Fibroblast of gingiva (primary cell): ENCODE measurements at regions not wholly inside any gene's neighbourhood (a gene's known extent, or its start where the extent isn't known, plus 50 kb on each side); places are given as distances from the start of the nearest gene placed in this dataset.

ENCODE experiments used
- DNase-seq: peaks from one replicate; pipeline ENCODE4 v3.0.0-alpha.2; 2011; ENCODE audit warnings: low read depth

DNA sequence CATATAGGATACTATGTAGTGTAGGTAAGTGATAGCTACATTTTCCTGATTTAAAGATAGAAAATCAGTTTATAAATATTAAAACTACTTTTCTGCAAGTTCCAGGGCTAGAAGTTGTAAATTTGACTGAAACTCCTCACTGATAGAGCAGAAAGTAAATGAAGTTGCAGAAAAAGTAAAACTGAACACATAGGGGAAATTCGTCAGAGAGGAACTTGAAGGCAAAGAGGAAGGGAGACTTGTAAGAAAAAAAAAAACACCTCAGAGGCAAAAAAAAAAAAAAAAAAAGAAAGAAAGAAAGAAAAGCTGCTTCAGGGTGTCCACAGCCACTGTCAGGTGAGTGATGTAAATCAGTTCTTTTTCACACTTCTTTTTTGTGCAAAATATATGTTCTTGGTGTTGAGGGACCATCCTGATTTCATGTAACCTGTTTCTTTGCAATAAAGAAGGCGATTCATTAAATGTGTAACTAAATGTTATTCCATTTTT lies 336.2 kb upstream of the ZNF462 start:
- DNase-seq: no peak

DNA sequence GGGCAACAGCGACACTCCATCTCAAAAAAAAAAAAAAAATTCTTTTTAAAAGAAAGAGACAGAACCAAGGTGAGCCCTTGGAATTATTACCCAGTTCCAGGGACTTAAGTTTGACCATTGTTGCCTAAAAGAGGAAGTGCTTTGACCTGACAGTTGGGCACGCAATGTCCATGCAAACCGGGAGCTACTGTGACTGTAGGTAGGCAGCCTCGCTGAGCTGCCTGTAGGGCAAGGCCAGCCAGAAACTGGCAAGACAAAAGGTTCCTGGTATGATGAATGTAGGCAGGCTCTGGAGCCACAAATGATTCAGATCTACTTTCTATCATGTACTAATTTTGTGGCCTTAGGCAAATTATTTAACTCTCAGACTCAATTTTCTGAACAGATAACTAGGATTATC lies 334.8 kb upstream of the ZNF462 start:
- DNase-seq: no peak

DNA sequence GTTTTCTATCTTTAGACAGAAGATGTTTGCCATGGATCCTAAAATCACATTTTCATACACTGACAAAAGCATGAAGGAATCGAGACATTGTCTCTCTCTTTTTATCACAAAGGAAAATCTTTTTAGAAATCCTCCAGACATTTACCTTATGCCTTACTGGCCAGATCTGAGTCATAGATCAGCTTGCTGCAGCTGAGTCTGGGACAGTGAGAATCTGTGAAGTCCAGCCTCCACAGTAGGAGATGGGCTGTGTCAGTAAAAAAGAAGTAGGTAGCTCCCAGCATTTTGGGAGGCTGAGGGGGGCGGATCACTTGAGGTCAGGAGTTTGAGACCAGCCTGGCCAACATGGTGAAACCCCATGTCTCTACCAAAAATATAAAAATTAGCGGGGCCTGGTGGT lies 333.4 kb upstream of the ZNF462 start:
- DNase-seq: no peak

DNA sequence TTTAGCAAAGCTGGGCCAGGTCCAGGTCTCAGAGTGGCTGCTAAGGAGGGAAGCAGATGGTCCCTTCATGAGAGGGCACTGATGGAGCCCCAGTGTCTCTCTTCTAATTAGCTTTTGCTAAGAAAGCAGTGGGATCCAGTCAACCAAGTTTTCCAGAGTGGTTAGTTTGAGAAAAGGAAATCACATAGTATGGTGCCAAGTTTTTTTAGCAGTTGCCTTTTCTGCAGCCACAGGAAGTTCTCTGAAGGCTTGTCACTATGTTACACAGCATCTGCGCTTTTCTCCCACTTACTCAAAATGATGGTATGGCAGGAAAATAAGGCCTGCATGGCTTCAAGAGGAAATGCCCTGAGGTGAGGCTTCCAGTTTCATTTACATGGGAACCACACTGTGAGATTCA lies 331.5 kb upstream of the ZNF462 start:
- DNase-seq: no peak

DNA sequence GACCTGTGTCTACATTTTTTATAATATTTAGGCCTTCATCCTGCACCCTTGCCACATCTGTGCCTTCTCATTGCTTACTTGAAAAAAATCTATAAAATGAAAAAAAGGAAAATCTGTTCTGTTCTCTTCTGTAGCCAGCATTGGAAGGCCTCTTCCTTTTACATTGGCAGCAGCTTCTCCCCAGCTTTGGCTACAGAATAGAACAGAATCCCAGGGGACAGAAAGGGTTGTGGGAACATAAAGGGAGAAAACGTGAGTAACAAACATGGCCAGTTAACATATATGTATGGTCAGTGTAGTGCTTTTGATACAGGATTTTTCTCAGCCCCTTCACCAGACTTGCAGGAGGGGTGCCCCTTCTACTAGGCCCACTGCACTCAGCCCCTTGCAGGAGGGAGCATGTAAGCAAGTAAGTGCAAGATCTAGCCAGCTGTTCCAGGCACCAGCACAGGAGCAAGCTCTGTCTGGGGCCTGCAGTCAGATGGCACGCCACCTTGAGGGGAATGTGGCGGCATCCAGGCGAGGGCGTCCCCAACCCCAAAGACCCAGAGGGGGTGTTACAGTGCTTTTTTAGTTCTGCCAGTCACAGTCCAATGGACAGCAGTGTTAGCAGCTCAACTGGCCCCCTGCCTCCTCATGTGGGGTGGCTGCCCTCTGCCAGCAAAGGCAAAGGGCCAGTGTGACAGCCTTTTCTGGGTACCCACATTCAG lies 330.5 kb upstream of the ZNF462 start:
- DNase-seq: no peak

DNA sequence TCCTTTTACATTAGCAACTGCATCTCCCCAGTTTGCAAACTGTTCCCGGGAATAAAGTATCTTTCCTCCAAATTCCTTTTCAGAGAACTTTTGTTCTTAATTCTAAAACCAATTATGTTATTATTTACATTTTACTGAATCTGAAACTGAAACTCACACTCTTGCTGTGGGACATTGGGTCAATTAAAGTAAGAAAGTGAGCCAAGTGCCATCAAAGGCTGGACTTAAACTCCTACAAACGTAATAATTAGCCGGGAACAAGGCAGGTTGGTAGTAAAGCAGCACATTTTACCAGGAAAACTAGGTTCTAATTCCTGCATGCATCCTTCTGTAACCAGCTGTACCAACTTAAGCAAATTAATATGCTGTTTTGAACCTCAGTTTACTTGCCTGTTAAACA lies 328.2 kb upstream of the ZNF462 start:
- no peak for DNase-seq

DNA sequence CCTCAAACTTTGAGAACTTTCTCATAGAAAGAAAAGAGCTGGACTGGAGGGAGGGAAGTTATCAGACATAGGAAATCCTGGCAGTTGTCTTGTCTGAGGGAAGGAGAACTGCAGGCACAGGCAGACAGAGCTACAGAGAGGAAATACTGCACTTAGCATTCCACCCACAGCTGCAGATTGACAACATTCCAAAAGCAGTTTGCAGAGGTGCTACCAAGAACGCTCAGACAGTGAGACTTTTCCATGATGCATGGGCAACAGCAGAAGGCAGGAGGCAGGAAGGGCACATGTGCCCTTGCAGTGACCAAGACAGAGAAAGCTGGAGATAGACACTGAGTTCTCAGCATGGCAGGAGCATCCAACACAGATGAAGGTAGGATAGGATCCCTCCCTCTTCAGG lies 327.5 kb upstream of the ZNF462 start:
- no peak for DNase-seq

DNA sequence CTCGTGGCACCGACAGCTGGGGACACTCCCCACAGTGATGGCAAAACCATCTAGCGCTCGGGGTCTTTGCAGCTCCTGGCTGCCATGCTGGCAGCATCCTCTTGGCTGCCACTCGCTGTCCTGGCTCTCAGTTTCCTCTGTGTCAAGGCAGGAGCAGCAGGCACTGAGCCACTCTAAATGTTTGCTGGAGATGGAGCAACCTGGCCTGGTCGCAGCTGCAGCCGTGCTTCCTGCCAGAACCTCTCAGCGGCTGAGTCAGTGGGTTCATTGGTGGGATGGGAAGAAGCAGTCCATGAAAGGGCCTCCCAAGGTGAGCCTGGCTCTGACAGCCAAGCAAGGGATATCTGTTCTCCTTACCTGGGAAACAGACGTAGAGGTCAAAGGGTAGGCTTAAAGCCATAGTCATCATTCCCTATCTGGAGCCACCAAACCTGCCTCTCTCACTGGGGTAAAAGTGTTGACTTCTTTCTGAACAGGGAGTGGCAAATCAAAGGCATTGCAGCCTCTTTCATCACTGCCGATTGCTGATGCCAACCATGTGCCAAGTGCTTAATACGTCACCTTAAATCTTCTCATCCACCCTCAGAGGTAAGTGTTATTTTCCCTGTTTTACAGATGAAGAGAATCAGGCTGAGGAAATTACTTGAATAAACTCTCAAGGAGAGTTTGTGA lies 304.8 kb upstream of the ZNF462 start:
- DNase-seq: no peak

DNA sequence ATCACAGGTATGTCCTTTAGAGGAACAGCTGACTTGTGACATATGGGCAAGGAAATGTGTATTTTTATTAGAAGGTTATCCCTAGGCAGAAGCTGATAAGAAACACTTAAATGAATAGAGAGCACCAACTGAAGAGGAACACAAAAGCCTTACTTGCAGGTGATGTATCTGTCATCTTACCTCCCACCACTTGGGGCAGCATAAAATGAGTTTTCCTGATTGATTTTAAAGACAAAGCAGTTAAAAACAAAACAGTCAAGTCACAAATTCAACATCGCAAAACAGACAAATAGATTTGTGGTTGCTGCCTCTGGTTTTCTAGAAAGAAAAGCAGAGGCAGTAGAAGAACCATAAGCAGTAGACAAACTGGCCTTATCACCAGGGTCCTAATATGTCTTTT lies 302.4 kb upstream of the ZNF462 start:
- DNase-seq: no peak

DNA sequence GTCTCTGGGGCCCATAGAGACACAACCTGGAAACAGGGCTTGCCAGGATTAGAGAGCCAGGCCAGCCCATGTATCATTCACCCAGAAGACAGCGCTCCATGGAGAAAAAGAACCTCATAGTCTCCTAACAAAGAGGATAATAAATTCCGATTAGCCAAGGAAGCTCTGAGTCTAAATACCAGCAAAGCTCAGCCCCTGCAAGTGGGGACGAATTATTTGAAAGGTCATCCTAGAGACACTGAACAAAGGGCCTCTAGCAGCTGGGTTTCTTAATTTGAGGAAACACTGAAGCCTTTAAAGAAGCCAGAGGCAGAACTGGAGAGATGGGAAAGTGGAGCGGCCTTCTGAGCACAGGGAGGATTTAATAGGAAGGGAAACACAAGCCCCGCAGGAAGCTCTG lies 287.1 kb upstream of the ZNF462 start:
- no peak for DNase-seq

DNA sequence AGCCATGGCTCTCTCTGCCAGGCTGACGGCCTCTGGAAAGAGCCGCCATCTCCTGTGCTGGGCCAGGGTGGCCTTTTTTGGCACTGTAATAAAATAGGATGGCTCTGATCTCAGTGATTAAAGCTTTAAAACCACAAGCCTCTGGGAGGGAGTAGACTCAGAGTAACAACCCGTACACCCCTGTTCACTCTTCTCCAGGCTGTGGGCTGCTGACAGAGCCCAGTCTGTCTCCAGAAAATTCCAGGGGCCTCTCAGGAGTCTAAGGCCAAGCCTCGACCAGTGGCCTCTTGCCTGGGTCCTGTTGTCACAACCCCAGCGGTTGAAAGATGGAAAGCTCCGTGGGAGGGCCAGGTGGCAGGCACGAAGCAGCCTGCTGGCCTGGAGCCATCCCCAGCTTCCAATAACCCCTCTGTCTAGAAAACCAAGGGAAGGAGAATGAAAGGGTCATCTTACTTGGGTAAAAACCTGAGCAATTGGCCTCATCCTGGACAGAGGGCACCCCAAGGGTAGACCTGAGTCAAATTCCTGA lies 286.7 kb upstream of the ZNF462 start:
- no peak for DNase-seq

DNA sequence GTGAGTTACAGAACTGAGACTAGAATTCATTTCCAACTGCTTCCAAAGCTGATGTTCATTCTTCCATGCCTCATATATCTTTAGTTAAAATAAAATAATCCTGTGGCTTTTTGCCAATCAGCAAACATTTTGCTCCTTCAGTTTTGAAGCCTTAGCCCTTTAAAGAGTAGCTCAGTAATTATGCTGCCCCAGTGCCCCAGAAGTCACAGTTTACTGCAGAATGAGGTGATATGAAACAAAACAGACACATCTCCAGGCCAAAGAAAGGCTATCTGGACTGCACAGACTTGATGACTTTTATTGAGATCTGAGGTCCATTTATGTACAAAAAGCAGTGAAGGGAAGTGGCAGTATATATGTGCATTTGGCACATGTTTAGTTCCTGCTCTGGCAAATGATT lies 285.8 kb upstream of the ZNF462 start:
- DNase-seq: no peak

DNA sequence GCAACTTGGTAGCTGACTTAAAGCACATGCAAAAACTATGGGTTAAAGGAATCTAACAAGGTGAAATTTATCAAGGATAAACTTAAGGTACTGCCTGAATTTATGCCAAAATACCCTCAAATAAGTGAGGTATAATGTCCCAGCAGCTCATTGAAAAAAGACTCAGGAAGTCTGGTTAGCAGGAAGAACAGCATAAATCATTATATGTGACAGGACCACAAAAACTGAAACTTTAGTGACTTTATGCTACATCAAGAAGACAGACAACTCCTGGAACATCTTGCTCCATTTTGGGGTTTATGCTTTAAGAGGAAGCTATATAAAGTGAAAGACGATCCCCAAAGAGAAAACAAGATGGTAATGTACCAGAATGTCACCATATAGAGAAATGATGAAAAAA lies 282.4 kb upstream of the ZNF462 start:
- no peak for DNase-seq

DNA sequence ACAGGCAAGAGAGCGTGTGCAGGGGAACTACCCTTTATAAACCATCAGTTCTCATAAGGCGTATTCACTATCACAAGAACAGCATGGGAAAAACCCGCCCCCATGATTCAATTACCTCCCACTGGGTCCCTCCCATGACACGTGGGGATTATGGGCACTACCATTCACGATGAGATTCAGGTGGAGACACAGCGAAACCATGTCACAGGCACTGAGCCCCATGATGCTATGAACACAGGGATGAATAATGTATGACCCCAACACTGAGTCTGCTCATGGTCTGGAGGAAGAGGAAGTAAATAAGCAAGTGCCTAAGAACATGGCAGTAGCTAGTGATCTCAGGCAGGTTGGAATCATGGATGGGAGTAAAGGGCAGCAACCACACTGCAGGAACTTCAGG lies 281.0 kb upstream of the ZNF462 start:
- no peak for DNase-seq

DNA sequence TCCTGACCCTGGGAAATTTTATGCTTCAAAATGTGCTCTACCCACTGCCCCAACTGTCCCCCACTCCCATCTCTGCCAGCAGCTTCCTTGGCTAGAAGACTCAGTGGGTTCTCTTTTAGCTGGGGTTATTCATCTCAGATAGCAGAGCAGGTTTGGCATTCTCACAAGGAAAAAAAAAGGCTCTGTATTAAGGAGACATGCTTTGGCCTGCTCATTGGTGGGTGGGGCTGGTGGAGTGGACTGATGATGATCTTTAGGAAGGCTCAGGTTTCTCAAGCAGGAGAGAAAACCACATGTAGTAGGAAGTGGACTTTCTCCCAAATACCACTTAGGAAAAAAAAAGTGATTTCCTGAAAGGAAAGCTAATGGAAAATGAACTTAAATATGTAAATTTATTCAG lies 279.2 kb upstream of the ZNF462 start:
- no peak for DNase-seq

DNA sequence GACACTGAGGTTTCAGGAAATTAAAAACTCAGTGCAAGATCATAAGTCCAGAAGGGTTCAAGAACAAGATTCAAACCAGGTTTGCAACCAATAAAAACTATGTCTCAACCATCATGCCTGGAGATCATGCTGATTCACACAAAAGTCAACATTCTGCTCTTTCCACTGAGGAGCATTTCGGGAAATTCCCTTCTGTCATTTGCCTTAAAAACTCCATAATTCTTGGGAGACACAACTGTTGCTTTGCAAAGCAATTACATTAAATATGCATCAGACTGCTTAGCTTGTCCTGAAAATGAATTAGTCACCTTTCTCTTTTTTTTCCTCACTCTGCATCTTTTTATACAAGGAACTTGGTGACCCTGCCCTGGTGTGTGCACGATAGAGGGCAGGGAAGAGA lies 275.9 kb upstream of the ZNF462 start:
- DNase-seq: no peak

DNA sequence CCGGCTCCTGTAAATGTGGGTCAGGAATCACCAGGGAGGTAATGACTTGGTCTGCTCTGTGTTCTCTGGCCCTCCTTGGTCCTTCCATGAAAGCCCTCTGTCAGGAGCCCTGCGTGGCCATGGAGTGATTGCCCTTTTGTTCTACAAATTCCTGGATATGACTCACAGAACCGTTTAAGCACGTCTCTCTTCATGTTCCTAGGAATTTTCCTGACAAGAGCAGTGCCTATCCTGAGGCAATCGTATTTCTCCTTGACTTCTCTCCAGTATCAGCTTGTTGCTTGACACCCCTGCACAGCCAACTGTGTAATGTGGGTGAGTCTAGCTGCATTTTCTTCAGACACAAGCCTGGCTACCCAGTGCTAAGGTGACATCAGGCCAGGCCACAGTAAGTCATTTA lies 274.3 kb upstream of the ZNF462 start:
- no peak for DNase-seq

DNA sequence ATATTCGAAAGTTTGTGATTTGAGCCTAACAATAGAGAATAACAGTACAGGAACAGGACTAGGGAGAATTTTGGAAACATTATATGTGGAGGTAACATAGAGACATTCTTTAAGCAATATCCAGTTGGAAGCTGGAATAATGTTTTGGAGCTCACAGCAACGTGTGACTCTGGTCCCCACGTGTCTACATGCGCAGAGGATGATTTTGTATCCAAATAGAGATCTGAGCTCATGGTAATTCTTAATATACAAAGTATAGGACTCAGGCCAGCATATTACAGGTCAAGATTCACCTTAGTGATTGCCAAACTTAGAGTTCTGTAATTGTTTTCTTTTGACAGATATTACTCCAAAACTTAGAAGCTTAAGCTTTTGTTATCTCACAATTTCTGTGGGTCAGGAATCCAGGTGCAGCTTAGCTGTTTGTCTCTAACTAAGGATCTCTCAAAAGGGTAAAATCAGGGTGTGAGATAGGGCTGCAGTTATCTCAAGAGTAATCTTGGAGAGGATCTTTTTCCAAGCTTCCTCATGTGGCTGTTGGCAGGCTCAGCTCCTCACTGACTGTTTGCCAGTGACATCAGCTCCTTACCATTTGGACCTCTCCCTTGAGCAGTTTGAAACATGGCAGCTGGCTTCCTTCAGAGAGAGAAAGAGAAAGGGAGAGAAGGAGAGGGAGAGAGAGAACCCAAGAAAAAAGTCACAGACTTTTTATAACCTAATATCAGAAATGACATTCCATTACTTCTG lies 272.0 kb upstream of the ZNF462 start:
- no peak for DNase-seq

DNA sequence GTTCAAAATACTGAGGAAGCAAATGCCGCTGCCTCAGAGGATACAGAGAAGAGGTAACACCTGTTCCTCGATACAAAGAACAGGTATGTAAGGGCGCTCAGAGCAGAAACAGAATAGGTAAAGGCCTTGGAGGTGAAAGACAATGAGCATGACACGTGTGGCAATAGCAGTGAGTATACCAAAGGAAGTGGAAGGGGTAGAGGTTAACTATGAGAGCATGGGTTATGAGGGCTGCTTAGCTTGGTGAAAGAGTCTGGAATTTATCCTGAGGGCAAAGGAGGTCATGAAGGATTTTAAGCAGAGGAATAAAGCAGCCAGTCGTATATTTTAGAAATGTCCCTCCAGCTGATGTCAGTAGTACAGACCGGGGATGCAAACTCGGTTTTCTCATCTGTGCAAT lies 269.8 kb upstream of the ZNF462 start:
- DNase-seq: no peak

DNA sequence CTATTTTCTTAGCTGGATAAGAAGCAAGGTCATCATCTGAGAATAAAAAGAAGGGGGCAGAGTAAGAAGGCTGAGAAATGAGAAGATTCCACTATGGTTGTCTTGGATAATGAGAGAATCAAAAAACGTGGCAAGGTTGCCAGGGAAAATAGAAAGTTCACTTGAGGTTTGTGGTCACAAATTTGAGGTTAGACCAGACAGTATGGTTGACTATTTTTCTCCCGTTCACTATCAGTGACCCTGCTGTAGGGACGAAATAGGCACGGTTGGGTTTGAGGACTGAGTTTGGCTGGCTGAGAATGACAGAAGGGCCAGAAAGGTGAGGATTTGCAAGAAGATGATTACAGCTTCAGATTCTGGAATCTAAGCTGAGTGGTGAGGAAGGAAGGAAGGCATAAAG lies 266.0 kb upstream of the ZNF462 start:
- no peak for DNase-seq

DNA sequence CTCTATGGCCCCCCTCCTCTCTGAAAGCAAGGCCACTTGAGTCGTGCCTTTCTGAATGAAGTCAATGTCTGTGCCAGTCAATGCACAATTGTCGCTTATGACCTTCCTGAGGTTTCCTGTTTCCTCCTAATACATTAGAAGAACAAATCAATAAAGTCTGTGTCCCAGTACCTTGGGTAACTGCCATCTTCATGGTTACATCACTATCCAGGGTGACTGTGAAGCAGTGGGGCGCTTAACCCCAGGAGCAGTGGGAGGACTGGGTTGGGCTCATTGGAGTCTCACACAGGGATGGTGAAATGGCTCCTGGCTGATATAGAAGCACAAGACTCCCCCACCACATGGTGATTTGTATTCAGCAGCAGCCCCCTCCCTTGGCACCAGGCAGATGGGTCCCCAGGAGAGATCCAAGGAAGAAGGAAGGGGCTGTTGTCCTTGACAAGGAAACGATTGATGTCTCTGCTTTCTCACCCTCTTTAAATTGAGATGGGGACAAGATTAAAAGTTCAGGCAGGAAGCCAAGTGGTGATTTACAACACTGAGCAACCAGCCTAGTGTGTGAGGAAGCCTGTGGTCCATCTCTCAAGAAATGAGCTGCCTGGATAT lies 261.9 kb upstream of the ZNF462 start:
- no peak for DNase-seq

DNA sequence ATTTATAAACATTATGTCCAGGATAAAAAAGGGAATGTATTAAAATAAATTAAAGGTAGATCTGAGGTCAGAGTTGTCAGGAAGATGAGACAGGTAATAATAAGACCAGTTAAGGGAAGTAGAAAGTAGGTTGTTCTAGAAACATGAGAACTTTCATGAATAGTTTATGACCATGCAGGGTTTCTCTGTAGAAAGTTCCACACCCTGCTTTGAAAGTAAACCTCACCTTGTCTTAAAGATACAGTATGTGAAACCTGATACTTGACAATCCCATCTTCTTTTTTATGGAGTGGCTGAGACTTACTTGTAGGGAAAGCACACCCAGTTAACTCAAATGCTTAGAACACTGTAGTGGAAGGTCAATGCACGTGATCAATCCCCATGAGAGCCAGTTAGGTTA lies 260.6 kb upstream of the ZNF462 start:
- DNase-seq: no peak
